Fibroblast of pulmonary artery (primary cell): ENCODE measurements at regions not wholly inside any gene's neighbourhood (a gene's known extent, or its start where the extent isn't known, plus 50 kb on each side); places are given as distances from the start of the nearest gene placed in this dataset.

Experiments used
- DNase-seq: peaks from one replicate; pipeline ENCODE4 v3.0.0-alpha.2; 2010; ENCODE audit warnings: low read depth
- H3K4me3 ChIP-seq: replicated peaks from 2 replicates; pipeline ENCODE4 v1.5.1; 2011; ENCODE audit warnings: low read depth, mild to moderate bottlenecking, control low read depth, low read length, moderate library complexity
- TF ChIP-seq, protein P1 (sequence below): IDR thresholded peaks from 2 replicates; pipeline ENCODE4 v1.5.1; 2011; ENCODE audit warnings: mild to moderate bottlenecking, control low read depth, low read length, inconsistent platforms; ENCODE audit errors: missing control alignments

DNA sequence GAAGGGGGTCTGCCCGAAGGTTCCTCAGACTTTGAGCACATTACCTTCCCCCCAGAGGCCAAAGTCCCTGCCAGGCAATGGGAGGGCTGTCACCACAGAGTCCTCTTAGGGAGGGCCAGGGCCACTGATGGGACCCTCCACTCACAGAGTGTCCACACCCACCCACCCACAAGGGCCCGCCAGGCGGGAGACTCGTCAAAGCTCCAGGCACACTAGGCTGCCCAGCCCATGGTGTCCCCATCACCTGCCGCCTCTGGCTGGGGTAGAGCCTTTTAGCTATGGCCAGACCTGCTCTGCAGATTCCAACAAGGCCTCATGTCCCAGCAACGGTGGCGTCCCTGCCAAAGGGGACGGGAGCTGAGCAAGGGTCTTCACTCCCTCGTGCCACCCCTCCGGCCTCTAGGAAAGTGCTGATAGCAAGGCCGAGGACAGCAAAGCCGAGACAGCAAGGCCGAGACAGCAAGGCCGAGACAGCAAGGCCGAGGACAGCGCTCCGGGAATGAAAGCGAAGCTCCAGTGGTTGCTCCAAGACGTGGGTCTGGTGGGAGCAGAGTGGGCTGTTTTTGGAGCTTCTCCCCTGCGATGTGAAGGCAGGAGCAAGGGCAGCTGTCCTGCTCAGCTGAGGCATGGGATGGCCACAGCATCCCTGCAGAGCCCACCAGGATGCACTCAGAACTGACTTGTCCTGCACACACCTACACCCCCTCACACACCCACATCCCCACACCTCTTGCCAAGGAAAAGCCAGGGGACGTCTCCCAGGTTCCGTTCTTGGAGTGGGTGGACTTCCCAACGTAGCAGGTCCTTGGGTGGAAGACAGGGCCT is 123.4 kb downstream of the CRYAA start:
- DNase-seq, result no peak
- no peak overlapping the region for H3K4me3 ChIP-seq
- TF ChIP-seq, protein P1, sequence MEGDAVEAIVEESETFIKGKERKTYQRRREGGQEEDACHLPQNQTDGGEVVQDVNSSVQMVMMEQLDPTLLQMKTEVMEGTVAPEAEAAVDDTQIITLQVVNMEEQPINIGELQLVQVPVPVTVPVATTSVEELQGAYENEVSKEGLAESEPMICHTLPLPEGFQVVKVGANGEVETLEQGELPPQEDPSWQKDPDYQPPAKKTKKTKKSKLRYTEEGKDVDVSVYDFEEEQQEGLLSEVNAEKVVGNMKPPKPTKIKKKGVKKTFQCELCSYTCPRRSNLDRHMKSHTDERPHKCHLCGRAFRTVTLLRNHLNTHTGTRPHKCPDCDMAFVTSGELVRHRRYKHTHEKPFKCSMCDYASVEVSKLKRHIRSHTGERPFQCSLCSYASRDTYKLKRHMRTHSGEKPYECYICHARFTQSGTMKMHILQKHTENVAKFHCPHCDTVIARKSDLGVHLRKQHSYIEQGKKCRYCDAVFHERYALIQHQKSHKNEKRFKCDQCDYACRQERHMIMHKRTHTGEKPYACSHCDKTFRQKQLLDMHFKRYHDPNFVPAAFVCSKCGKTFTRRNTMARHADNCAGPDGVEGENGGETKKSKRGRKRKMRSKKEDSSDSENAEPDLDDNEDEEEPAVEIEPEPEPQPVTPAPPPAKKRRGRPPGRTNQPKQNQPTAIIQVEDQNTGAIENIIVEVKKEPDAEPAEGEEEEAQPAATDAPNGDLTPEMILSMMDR, result no peak

DNA sequence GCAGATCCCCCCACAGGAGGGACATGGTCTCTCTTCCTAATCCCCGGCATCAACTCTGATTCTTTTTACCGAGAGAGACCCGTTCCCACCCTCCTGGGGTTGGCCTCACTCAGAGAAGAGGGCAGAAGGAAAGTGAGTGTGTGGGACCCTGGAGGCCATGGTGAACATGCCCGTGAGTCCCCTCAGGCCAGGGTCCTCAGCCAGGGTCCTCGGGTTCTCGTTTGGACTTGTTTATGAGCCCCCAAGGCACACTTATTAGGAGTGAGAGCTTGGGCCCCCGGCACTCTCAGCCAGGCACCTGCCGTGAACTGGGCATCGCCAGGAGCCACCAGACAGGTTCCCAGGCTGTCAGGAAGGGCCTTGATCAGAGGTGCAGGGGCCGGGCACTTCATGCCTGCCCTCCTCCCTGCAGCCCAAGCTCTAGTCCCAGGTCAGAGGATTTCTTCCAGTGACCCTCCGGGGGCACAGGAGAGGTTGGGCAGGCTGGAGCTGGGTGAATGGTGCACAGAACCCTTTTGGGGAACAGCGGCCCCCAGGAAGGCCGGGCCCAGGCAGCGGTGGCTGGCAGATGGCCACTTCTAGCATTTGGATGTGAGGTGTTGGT is 122.6 kb downstream of the CRYAA start:
- TF ChIP-seq, protein P1, result no peak
- no peak for DNase-seq
- no peak overlapping the region for H3K4me3 ChIP-seq

DNA sequence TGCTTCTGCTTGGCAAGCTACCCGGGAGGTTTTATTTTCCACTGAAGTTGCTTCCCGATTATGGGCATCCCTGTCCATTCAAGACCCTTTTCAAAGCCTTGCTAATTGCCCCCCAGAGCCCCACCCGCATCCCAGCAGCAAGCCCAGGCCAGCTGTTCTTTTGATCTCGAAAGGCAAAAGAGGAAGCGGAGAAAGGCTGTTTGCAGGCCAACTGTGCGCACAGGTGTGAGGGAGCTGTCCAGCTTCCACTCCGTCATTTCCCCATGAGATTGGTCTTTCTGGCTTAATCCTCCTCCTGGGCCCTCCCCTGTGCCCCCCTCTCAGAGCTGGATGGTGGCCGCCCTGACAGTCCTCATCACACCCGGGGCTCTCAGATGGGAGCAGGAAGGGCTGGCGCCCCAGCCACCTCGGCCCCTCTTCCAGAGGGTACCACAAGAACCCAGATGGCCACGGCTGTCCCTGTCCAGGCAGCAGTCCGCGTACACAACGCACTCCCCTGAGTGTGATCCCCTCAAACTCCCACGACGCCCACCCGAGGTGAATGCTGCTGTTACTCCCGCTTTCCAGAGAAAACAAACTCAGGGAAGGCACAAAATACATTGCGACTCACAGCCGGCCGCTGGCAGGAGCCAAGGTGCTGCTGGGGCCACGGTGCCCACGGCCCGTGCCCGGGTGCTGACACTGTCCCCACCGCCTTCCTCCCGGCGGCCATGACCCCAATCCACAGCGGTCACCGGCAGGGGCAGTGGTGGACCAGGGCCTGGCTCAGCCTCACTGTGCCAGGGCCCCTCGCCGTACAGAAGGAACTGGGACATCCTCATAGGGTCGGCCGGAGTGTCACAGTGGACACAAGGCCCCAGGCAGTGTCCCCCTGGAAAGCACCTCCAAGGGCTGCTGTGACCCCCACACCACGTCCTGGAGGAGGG is 121.9 kb downstream of the CRYAA start:
- DNase-seq, result no peak
- TF ChIP-seq, protein P1, result no peak
- H3K4me3 ChIP-seq, result no peak overlapping the region

DNA sequence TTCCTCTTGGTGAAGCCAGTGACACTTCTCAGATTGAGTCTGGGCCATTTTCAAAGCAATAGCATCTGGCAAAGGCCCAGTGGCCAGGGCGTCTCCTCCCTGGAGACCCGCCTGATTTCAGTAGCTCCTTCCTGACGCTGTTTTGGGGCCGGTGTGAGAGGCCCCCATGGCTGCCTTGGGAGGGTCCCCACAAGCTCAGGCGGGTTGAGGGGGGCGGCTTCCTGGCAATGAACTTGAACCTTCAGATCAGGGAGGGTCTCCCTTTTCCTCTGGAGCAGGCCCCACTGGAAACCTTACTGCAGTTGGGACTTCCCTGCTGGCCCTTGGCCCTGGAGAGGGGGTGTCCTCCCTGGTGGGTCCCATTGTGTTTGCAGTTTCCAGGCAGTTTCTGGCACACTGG is 121.2 kb downstream of the CRYAA start:
- no peak overlapping the region for H3K4me3 ChIP-seq
- no peak for DNase-seq
- TF ChIP-seq, protein P1, result no peak

DNA sequence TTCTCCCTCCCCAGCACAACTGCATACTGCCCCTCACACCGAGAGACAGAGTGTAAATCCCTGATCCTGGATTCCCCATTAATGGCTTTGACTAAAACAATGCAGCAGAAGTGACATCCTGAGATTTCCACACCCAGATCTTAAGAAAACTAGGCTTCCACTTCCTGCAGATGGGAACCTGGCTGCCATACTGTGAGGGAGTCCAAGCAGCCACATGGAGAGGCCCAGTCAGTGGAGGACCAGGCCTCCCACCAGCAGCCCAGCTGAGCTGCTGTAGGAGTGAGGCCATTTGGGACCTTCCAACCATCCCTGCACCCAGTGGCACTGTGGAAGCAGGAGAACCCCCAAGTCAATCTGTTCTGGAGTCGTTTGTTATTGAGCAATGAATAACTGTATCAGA is 120.6 kb downstream of the CRYAA start:
- TF ChIP-seq, protein P1, result no peak
- no peak overlapping the region for H3K4me3 ChIP-seq
- DNase-seq, result no peak

DNA sequence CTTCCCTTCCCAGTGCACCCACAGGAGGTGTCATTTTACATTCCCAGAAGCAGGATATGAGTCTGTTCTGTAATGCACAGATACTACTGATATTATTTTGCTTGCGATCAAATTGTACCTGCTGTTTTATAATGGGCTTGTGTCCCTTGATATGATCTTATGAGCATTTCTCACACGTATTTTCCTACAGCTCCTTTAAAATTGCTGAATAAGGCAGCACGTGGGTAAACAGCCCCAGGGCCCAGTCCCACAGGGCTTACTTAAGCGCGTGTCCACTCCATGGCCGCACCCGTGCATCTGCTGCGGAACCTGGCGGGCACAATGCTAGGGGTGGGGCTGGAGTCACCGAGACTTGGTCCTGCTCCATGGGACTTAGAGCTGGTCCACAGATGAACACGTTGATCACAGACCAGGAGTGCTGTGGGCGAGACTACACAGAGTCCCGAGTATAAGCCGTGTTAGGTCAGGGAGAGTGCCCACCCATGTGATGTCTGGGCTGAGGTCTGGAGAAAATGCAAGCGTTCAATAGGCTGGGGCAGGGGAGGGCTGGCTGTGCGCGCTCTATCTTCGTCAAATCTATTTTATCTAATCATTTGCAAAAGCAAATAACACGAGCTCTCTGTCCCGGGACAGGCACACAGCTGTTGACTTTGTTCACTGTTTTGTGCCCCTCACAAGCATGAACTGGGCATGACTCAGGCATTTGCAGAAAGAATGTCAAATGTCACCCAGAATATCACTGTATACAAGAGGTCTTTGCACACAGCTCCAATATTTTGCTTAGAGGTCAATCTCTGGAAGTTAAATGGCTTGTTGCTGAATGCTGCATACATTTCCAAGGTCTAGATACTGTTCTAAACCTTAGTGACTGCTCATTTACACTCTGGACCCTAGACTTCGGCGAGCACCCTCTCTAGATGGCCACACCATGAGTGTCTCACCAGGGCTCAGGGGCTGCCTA is 119.3 kb downstream of the CRYAA start:
- H3K4me3 ChIP-seq, result no peak overlapping the region
- TF ChIP-seq, protein P1, result no peak
- no peak for DNase-seq
